Activated CD8-positive, alpha-beta memory T cell treated with anti-CD3 and anti-CD28 coated beads, Interleukin-2, amount 10 ng/mL, durations not matched to agents 7 days and 5 days (primary cell): ENCODE measurements at regions not wholly inside any gene's neighbourhood (a gene's known extent, or its start where the extent isn't known, plus 50 kb on each side); places are given as distances from the start of the nearest gene placed in this dataset.
"Not testable (repeated sequence)": the region's sequence is repeated elsewhere in the genome, so short reads cannot be mapped to it uniquely, and the experiment has no call there.

Experiments used
- ATAC-seq: fragments of 150-1000 bp; cut with Tn5 transposase; one replicate; pipeline ENCODE4 v1.10.0; 2021; ENCODE audit warnings: moderate library complexity
- CTCF ChIA-PET: fragments of 350-600 bp; sonication (Branson Sonifier 250); formaldehyde crosslinking; loops from one replicate; lab custom pipeline; 2021; ENCODE audit warnings: antibody characterized with exemption; lab: Charles Lee
- DNase-seq: peaks from one replicate; pipeline ENCODE4 v3.0.0-alpha.2; 2020
- H3K27ac Mint-ChIP-seq: one replicate; pipeline ENCODE4 v1.8.0; 2021; ENCODE audit warnings: mild to moderate bottlenecking, mixed read lengths
- H3K27me3 Mint-ChIP-seq: one replicate; pipeline ENCODE4 v1.8.0; 2021; ENCODE audit warnings: mixed read lengths
- H3K36me3 Mint-ChIP-seq: one replicate; pipeline ENCODE4 v1.8.0; 2021; ENCODE audit warnings: mild to moderate bottlenecking, mixed read lengths
- H3K4me1 Mint-ChIP-seq: one replicate; pipeline ENCODE4 v1.8.0; 2021; ENCODE audit warnings: mixed read lengths
- H3K4me3 Mint-ChIP-seq: one replicate; pipeline ENCODE4 v1.8.0; 2021; ENCODE audit warnings: mild to moderate bottlenecking, moderate library complexity, mixed read lengths
- H3K9me3 Mint-ChIP-seq: one replicate; pipeline ENCODE4 v1.8.0; 2022; ENCODE audit warnings: low read depth, mixed read lengths

DNA sequence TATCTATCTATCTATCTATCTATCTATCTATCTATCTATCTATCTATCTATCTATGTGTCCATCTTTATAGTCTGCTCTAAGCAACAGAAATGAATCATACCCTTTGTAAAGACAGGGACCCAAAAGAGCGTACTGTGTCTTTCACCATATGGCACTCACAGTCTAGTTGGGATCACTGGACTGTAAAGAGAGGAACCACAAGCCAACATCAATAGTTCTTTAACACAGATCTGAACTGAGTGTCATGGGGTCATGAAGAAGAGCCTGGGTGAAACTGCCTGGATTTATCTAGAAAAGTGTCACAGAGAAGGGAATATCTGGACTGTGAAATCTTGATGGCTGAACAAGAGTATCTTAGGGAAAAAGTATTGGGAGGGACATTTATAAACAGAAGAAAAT, 619.1 kb upstream of the SOX9 start:
- H3K9me3 Mint-ChIP-seq = peaks cover 4% of the 10 kb centered on the region
- no peak for ATAC-seq
- CTCF ChIA-PET = no interaction called here
- H3K27me3 Mint-ChIP-seq = no peaks in the 10 kb centered on the region
- H3K36me3 Mint-ChIP-seq = no peaks in the 10 kb centered on the region
- H3K4me3 Mint-ChIP-seq = no peak overlapping the region
- no peak for DNase-seq
- no peaks in the 10 kb centered on the region for H3K4me1 Mint-ChIP-seq
- H3K27ac Mint-ChIP-seq = no peak overlapping the region

DNA sequence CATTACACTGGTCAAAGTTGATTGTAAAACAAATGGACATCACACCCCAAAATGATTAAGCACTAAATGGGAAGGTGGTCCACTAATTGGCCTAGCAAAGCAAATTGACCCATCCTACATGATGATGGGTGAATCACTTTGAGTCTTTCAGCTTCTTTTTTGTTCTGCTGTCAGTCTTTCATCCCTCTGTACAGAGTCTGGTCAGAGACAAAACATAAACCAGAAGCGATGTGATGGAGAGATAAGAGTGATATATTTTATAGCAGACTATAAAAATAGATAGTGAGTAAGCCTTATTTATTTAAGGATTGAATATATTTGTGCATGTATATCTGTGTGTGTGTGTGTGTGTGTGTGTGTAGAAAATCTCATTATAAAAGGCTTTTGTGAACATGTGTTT, 618.4 kb upstream of the SOX9 start:
- no peaks in the 10 kb centered on the region for H3K27me3 Mint-ChIP-seq
- H3K4me1 Mint-ChIP-seq = no peaks in the 10 kb centered on the region
- ATAC-seq (no peak), DNase-seq (no peak)
- H3K27ac Mint-ChIP-seq = no peak overlapping the region
- H3K36me3 Mint-ChIP-seq = no peaks in the 10 kb centered on the region
- H3K4me3 Mint-ChIP-seq = no peak overlapping the region
- peaks cover 4% of the 10 kb centered on the region for H3K9me3 Mint-ChIP-seq
- CTCF ChIA-PET = no interaction called here

DNA sequence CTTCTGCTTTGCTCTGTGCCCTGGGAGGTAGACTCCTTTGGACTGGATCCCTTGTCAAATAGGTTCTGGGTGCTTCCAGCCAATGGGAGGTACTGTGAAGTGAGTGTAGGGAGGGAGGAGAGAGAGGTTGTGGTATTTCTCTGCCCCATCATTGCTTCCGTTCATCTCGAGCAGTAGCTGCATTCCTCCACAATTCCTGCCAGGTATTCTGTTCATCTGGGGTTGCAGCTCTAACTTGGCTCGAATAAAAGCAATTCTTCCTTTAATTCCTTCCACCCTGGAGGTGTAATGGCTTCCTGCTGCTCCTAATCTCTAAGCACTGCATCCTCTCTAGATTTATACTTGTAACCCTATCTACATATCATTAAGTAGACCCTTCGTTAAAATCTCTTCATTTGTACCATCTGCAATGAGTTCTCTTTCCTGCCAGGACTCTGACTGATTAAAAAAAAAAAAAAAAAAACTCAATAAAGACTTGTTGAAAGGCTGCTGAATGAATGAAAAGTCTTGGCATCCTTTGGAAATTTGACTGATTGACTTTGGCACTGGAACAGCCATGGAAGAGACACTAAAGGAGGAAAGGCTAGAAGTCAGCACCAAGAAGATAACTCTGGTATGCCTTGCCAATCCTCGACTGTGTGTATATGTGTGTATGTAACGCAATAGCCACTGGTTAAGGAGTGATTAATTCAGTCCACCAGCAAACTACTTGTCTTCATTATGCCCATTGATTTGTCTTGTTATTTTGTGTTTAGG, 616.9 kb upstream of the SOX9 start:
- peaks cover 7% of the 10 kb centered on the region for H3K9me3 Mint-ChIP-seq
- H3K4me1 Mint-ChIP-seq = no peaks in the 10 kb centered on the region
- DNase-seq = no peak
- no peaks in the 10 kb centered on the region for H3K36me3 Mint-ChIP-seq
- no peaks in the 10 kb centered on the region for H3K27me3 Mint-ChIP-seq
- ATAC-seq = no peak
- CTCF ChIA-PET = interaction anchor here (0.7 kb wide), 1 partner anchor 609 kb away, joined by 4 read pairs; no protein-coding TSS in a partner anchor
- no peak overlapping the region for H3K27ac Mint-ChIP-seq
- no peak overlapping the region for H3K4me3 Mint-ChIP-seq

DNA sequence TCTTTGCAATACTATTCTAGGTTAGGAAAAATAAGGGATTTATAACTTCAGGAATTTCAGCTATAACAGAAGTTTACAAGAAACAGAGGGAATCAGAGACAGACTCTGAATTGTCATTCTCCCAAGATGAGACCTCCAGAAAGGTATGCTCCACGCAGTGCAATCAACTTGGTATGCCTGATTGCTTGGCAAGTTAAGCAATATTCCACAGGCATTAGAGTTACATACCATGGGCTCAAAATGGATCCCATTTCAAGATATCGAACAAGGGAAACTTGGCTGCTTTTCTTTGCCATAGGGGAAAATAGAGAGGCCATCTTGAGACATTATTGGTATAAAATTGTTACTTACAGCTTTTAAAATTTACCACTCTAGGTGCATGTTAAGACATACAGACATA, 615.6 kb upstream of the SOX9 start:
- Mint-ChIP-seq H3K27ac (no peak overlapping the region), H3K27me3 (no peaks in the 10 kb centered on the region), H3K4me1 (no peaks in the 10 kb centered on the region), H3K36me3 (no peaks in the 10 kb centered on the region), H3K4me3 (no peak overlapping the region), H3K9me3 (peaks cover 7% of the 10 kb centered on the region)
- ATAC-seq (no peak), DNase-seq (no peak)
- CTCF ChIA-PET = no interaction called here

DNA sequence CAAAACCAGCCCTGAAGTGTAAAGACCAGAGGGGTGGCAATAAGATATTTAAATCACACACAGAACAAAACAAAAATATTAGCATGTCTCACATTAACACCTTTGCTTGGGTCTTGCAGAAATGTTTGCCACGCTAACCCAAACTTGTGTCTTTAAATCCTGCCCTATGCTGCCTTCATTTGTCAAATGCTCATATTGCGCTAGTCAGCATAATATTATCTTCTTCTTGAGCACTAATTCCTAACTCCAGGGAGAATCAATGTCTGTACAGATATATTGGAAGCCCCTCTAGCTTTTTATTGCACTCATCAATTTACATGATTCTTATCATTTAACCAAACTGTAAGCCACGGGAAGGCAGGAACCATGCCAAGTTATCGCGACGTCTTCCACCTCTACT, 614.8 kb upstream of the SOX9 start:
- no peak overlapping the region for H3K27ac Mint-ChIP-seq
- H3K4me3 Mint-ChIP-seq = no peak overlapping the region
- H3K4me1 Mint-ChIP-seq = no peaks in the 10 kb centered on the region
- H3K36me3 Mint-ChIP-seq = no peaks in the 10 kb centered on the region
- peaks cover 7% of the 10 kb centered on the region for H3K9me3 Mint-ChIP-seq
- DNase-seq (no peak), ATAC-seq (no peak)
- H3K27me3 Mint-ChIP-seq = no peaks in the 10 kb centered on the region
- CTCF ChIA-PET = no interaction called here

DNA sequence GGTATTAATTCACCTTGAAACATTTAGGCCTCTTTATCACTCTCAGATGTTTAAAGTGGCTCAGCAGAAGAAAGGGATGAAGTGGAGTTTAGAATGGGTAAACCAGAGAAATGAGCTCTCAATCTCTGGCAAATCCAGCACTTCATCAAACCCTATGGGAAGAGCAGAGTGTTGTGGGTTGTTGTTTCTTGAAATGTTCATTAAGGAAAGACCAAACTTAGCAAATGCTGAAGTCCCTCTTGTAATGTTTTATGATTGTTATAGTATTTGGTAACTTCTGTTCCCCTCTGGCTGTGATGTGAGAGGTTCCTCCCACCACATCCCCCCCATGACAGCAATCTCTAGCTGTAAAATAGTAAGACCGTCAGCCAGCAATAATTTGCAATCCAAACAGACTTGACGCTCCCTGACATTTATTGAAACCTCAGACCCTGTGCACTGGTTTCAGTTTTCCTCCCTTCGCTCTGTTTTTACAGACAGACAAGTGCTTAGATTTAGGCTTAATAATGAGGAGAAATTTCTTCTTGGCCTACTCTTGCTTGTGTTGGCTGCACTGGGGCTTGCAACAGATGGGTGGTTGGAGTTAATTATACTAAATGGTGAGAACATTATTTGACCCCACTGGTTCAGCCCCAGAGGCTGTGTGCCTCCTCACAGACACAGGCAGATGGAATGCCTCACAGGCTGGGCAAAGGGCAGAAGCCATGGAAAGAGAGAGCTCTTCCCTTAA, 609.4 kb upstream of the SOX9 start:
- CTCF ChIA-PET = no interaction called here

DNA sequence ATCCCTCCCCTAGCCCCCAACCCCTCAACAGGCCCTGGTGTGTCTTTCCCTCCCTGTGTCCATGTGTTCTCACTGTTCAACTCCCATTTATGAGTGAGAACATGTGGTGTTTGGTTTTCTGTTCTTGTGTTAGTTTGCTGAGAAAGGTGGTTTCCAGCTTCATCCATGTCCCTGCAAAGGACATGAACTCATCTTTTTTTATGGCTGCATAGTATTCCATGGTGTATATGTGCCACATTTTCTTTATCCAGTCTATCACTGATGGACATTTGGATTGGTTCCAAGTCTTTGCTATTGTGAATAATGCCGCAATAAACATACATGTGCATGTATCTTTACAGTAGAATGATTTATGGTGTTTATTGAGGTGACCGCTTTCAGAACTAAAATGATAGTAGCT, 607.1 kb upstream of the SOX9 start:
- not testable (repeated sequence) for H3K27me3 Mint-ChIP-seq

More for the DNA sequence above, 609.4 kb upstream of the SOX9 start:
- DNase-seq (no peak), ATAC-seq (no peak)
- H3K36me3 Mint-ChIP-seq = no peaks in the 10 kb centered on the region
- no peaks in the 10 kb centered on the region for H3K27me3 Mint-ChIP-seq
- H3K4me1 Mint-ChIP-seq = no peaks in the 10 kb centered on the region
- no peak overlapping the region for H3K4me3 Mint-ChIP-seq
- H3K27ac Mint-ChIP-seq = no peak overlapping the region
- H3K9me3 Mint-ChIP-seq = peaks cover 10% of the 10 kb centered on the region

DNA sequence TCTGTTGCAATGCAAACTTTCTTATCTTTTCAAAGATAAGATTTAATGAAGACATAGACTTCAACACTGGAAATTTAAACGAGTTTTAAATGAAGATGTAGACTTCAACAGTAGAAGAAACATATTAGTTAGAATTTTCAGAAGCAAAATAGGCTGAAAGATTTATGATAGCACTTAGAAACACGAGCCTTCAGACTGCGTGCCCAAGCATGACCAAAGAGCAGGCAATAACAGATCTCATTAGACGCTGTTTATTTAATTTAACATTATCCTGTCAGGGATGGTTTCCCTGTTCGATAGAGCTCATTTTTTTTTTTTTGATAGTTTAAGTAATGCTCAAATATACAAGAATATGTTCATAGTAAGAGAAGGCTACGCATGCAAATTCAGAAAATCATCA, 604.7 kb upstream of the SOX9 start:
- CTCF ChIA-PET = no interaction called here
- Mint-ChIP-seq H3K27ac (no peak overlapping the region), H3K4me1 (no peaks in the 10 kb centered on the region), H3K4me3 (no peak overlapping the region), H3K36me3 (no peaks in the 10 kb centered on the region), H3K27me3 (no peaks in the 10 kb centered on the region), H3K9me3 (peaks cover 9% of the 10 kb centered on the region)
- DNase-seq = no peak
- ATAC-seq = no peak

More for the DNA sequence above, 607.1 kb upstream of the SOX9 start:
- DNase-seq, H3K4me3 Mint-ChIP-seq, H3K36me3 Mint-ChIP-seq, H3K27ac Mint-ChIP-seq, CTCF ChIA-PET, H3K4me1 Mint-ChIP-seq, ATAC-seq: not testable (repeated sequence)
- H3K9me3 Mint-ChIP-seq = peaks cover 10% of the 10 kb centered on the region

DNA sequence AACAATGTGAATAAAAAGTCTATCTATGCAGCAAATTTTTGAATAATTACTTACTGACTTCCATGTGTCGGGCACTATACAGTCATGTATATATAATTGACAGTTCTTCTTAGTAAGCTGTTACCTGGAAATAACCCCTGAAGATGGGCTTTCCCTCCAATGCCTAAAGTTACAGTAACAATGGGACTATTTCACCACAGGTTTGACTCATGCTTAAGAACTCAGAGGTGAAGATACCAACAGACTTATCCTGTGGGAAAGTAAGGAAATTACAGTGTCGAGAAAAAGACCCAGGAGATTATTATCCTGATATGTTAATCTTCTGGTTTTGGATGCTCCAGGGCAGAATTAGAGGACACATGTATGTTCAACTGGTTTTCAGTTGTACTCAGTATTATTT, 601.5 kb upstream of the SOX9 start:
- Mint-ChIP-seq H3K27ac (no peak overlapping the region), H3K27me3 (no peaks in the 10 kb centered on the region), H3K36me3 (no peaks in the 10 kb centered on the region), H3K4me3 (no peak overlapping the region), H3K9me3 (peaks cover 15% of the 10 kb centered on the region), H3K4me1 (no peaks in the 10 kb centered on the region)
- no peak for DNase-seq
- no peak for ATAC-seq
- CTCF ChIA-PET = no interaction called here

DNA sequence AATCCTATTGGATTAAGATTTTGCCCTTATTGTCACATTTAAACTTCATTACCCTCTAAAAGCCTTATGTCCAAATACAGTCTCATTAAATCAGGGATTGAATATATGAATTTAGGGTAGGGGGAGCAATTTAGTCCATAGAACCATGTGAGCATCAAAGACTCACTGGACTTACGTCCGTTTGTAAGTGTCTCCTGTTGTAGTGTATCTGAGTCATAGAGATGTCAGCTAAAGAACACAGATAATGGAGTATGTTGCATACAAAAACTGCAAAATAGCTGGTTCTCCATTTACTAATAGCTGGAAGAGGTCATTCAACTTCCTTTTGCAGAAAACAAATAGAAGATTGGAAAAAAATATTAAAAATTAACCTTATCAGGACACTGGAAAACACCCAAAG, 599.1 kb upstream of the SOX9 start:
- Mint-ChIP-seq H3K27me3 (no peaks in the 10 kb centered on the region), H3K4me1 (no peaks in the 10 kb centered on the region), H3K36me3 (no peaks in the 10 kb centered on the region), H3K27ac (no peak overlapping the region), H3K9me3 (peaks cover 12% of the 10 kb centered on the region), H3K4me3 (no peak overlapping the region)
- DNase-seq (no peak), ATAC-seq (no peak)
- CTCF ChIA-PET = no interaction called here

DNA sequence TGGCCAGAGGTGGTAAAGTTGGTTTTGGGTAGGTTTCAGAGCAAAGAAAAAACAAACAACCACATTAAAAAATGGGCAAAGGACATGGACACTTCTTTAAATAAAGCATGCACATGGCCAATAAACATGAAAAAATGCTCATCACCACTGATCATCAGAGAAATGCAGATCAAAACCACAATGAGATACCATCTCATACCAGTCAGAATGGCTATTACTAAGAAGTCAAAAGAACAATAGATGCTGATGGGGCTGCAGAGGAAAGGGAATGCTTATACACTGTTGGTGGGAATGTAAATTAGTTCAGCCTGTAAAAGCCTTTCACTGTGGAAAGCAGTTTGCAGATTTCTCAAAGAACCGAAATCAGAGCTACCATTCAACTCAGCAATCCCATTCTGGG, 598.4 kb upstream of the SOX9 start:
- Mint-ChIP-seq H3K36me3 (no peaks in the 10 kb centered on the region), H3K27me3 (no peaks in the 10 kb centered on the region), H3K27ac (no peak overlapping the region), H3K4me1 (no peaks in the 10 kb centered on the region), H3K4me3 (no peak overlapping the region), H3K9me3 (peaks cover 12% of the 10 kb centered on the region)
- ATAC-seq (no peak), DNase-seq (no peak)
- CTCF ChIA-PET = no interaction called here

DNA sequence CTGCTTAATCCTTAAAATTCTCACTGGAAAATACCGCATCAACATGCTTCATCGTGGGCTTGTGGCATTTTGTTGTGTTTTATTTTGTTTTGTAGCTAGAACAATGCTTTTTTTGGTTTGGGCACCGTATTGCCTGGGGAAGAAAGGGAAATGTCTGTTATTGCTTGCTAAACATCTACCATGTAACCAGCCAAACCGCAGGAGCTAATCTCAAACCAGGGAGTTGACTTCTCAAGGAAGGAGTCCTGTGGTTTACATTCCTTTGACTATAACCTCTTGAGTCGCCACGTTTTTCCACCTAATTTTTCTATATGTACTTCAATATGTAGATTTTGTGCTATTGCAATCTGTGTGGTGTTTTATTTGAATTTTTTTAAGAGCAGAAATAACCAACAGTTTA, 593.5 kb upstream of the SOX9 start:
- DNase-seq (no peak), ATAC-seq (no peak)
- CTCF ChIA-PET = no interaction called here
- Mint-ChIP-seq H3K27me3 (no peaks in the 10 kb centered on the region), H3K36me3 (no peaks in the 10 kb centered on the region), H3K27ac (no peak overlapping the region), H3K4me1 (no peaks in the 10 kb centered on the region), H3K9me3 (peaks cover 13% of the 10 kb centered on the region), H3K4me3 (no peak overlapping the region)

DNA sequence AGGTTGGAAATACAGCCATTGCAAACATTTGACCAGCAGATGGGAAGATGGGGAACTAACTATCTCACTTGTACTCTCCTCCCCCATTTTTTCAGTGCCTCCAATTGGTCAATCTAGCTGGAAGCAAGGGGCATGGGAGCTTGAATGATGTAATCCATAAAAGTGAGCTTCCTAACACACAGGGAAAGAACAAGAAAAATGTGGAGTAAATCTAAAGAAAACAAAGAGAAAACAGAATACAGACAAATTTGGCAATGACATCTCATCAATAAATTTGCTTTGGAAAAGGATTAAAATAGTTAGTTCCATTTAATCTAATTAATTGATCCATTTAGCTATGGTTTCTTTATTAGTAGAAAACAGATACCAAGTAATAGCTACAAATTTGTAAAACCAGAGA, 592.6 kb upstream of the SOX9 start:
- no peaks in the 10 kb centered on the region for H3K27me3 Mint-ChIP-seq
- CTCF ChIA-PET = no interaction called here

DNA sequence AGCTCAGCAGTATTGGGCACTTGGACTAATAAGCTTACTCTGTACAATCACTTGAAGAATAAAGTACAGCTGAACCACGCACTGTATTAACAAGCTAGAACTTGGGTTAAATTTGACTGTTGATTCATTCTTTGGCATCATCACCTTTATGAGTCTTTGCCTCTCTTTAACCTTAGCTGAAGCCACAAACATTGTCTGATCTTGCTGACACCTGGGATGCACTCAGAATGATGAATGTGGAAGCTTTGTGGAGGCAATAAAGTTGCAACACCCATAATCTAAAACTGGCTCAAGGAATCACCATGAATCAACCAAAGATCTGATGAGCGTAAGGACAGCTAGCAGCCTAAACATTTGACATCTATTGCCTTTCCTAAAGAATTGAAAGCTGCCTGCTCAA, 590.6 kb upstream of the SOX9 start:
- no peaks in the 10 kb centered on the region for H3K36me3 Mint-ChIP-seq

More for the DNA sequence above, 592.6 kb upstream of the SOX9 start:
- Mint-ChIP-seq H3K4me1 (no peaks in the 10 kb centered on the region), H3K9me3 (peaks cover 8% of the 10 kb centered on the region), H3K4me3 (no peak overlapping the region), H3K27ac (no peak overlapping the region), H3K36me3 (no peaks in the 10 kb centered on the region)
- DNase-seq = no peak
- ATAC-seq = no peak

More for the DNA sequence above, 590.6 kb upstream of the SOX9 start:
- Mint-ChIP-seq H3K4me3 (no peak overlapping the region), H3K27me3 (no peaks in the 10 kb centered on the region), H3K27ac (no peak overlapping the region), H3K4me1 (no peaks in the 10 kb centered on the region), H3K9me3 (peaks cover 2% of the 10 kb centered on the region)
- DNase-seq (no peak), ATAC-seq (no peak)
- CTCF ChIA-PET = no interaction called here
